Mucosa of stomach (tissue), 1 donor: ENCODE measurements at regions not wholly inside any gene's neighbourhood (a gene's known extent, or its start where the extent isn't known, plus 50 kb on each side); places are given as distances from the start of the nearest gene placed in this dataset.
"Not testable (repeated sequence)": the region's sequence is repeated elsewhere in the genome, so short reads cannot be mapped to it uniquely, and the experiment has no call there.

Experiments
- H3K27me3 ChIP-seq: one replicate; pipeline ENCODE4 v1.7.0; 2013; ENCODE audit warnings: mild to moderate bottlenecking, low read length; ENCODE audit not compliant: control insufficient read depth, insufficient read depth
- H3K36me3 ChIP-seq: one replicate; pipeline ENCODE4 v1.7.0; 2013; ENCODE audit warnings: low read length; ENCODE audit not compliant: control insufficient read depth, insufficient read depth
- H3K4me1 ChIP-seq: one replicate; pipeline ENCODE4 v1.7.0; 2013; ENCODE audit warnings: mild to moderate bottlenecking, low read length; ENCODE audit not compliant: control insufficient read depth, insufficient read depth
- H3K4me3 ChIP-seq: one replicate; pipeline ENCODE4 v1.7.0; 2013; ENCODE audit warnings: low read length
- H3K9ac ChIP-seq: one replicate; pipeline ENCODE4 v1.7.0; 2013; ENCODE audit warnings: mild to moderate bottlenecking, low read length, moderate library complexity
- H3K9me3 ChIP-seq: one replicate; pipeline ENCODE4 v1.7.0; 2013; ENCODE audit warnings: mild to moderate bottlenecking, low read length, moderate library complexity; ENCODE audit not compliant: control insufficient read depth
- donor health status: Pancreatic carcinoma.

DNA sequence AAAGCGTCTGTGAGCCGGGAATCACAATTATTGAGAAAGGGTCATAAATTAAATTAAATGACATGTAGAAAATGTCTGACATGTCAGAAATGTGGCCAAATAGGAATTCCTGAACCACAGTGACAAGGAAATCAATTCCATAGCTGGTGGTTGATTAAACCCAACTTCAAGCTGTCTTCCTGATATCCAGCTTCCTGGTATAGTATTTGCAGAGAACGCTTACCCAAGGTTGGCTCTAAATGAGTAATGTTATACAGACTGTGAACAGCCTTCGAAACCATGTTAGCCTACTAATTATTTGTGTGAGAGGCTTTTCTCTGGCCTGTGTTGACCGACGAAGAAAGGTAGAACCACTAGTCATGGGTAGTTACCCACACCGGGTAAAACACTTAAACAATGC lies 347.2 kb downstream of the RFC3 start:
- H3K36me3 ChIP-seq = no peaks in the 10 kb centered on the region

DNA sequence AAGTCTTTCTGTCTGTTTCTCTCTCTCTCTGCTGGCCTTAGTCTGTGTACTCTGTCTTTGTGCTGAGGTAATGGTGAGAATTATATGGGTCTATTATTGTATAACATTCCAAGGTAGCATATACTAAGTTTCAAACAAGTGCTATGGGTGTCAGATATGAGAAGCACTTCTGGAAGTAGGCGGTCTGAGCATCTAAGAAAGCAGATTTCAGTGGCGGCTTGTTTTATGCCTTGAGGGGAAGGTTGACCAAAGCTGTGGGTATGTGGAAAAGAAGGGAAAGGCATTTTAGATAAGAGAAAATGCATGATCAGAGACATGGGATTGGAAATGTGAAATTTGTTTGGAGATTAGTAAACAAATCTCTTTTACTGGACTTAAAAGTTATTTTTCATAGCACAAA lies 348.5 kb downstream of the RFC3 start:
- H3K27me3 ChIP-seq = no peaks in the 10 kb centered on the region
- H3K9me3 ChIP-seq = no peaks in the 10 kb centered on the region
- H3K9ac ChIP-seq = no peak overlapping the region
- H3K4me1 ChIP-seq = peaks cover 31% of the 10 kb centered on the region
- H3K36me3 ChIP-seq = no peaks in the 10 kb centered on the region
- H3K4me3 ChIP-seq = no peak overlapping the region

More for the DNA sequence above, 347.2 kb downstream of the RFC3 start:
- Histone ChIP-seq H3K27me3 (no peaks in the 10 kb centered on the region), H3K4me3 (no peak overlapping the region), H3K4me1 (peaks cover 39% of the 10 kb centered on the region), H3K9ac (no peak overlapping the region), H3K9me3 (no peaks in the 10 kb centered on the region)

DNA sequence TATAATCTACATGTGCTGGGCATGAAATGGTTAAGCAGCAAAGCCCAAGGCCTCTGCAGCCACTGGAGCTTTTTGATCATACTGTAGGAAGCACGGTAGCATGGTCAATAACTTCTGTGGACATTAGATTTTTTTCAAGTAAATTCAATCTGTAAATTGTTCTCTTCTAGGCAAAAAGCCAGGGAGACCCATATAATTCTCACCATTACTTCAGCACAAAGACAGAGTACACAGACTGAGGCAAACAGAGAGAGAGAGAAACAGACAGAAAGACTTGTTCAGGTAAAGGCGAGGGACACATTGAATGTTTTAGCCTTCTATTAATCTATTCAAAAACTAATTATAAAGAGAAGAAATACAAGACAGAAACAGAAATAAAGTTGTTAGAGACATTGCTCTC lies 349.4 kb downstream of the RFC3 start:
- Histone ChIP-seq H3K27me3 (no peaks in the 10 kb centered on the region), H3K9me3 (no peaks in the 10 kb centered on the region), H3K36me3 (no peaks in the 10 kb centered on the region), H3K4me1 (peaks cover 25% of the 10 kb centered on the region), H3K4me3 (no peak overlapping the region), H3K9ac (no peak overlapping the region)

DNA sequence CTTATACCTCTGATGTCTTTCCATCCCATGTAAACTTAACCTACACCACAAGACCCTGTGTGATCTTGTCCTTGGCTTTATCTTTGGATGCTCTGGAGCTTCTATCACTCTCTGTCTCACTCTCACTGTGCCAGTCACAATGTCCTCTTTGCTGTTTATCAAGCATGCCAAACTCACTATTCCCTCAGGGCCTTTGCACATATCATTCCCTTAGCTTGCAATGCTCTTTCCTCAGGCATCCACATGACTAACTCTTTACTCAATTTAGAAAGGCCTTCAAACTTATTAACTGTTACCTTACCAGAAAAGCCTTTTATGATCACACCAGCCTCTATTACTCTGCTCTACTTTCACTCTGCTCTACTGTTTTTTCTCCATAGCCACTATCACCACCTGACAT lies 354.1 kb downstream of the RFC3 start:
- Histone ChIP-seq H3K9ac (no peak overlapping the region), H3K36me3 (no peaks in the 10 kb centered on the region), H3K27me3 (peaks cover 4% of the 10 kb centered on the region), H3K4me1 (no peaks in the 10 kb centered on the region), H3K4me3 (no peak overlapping the region), H3K9me3 (no peaks in the 10 kb centered on the region)

DNA sequence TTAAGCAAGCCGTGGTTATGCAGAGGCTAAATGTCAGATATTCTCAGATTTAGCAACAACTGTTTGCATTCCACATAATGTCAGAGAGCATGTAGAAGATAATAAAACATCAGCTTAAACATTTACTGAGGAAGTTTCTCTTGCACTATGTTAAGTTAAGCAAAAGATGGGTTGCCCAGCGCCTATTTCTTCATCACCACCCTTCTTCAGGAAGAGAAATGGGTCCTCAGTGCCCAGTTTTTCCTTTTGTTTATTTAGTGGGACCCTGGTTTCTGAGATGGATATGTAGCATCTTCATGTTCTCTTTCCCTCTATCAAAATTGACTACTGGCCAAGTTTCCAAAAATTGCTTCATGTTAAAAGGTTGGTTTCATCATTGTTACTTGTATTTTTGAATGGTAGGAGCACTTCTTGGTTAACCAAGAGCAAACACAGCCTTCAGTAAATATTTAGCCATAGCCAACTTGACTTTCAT lies 356.8 kb downstream of the RFC3 start:
- H3K4me3 ChIP-seq = no peak overlapping the region
- H3K4me1 ChIP-seq = no peaks in the 10 kb centered on the region
- peaks cover 4% of the 10 kb centered on the region for H3K27me3 ChIP-seq
- no peak overlapping the region for H3K9ac ChIP-seq
- no peaks in the 10 kb centered on the region for H3K36me3 ChIP-seq
- H3K9me3 ChIP-seq = no peaks in the 10 kb centered on the region

DNA sequence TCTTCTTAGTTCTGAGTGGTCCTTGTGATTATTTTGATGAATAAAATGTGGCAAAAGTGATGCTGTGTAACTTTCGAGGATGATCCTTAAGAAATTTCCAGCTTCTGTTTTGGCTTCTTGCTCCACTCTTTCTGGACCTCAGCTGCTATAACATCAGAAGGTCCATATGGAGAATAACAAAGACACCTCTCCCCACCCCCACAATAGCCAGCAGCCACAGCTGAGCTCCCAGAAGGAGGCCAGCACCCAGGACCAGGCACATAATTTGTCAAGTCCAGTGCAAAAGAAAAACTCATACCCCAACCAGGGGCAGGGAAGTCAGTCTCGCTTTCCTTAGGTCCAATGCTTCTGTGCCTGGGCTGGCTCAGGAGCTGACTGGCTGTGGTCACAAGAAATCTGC lies 357.6 kb downstream of the RFC3 start:
- no peak overlapping the region for H3K4me3 ChIP-seq
- H3K4me1 ChIP-seq = no peaks in the 10 kb centered on the region
- peaks cover 4% of the 10 kb centered on the region for H3K27me3 ChIP-seq
- H3K9ac ChIP-seq = no peak overlapping the region
- H3K36me3 ChIP-seq = no peaks in the 10 kb centered on the region
- no peaks in the 10 kb centered on the region for H3K9me3 ChIP-seq

DNA sequence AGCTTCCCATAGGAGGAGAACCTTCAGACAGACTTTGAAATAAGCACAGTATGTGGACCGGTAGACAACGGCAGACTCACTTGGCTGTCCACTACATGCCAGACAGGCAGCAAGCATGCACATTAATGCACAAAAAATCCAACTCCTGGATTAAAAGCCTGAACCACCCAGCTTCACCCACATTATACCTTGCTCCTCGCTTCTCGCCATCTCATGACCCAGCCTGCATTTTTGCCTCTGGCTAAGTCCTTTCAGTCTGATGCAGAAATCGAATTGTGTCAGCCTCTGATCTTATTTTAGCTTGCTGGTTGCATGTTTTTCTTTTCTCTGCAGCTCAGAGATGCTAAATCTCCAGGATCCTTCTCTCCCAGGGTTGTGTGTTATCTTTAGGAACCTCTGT lies 358.7 kb downstream of the RFC3 start:
- Histone ChIP-seq H3K9ac (no peak overlapping the region), H3K4me3 (no peak overlapping the region), H3K36me3 (no peaks in the 10 kb centered on the region), H3K4me1 (no peaks in the 10 kb centered on the region), H3K27me3 (peaks cover 4% of the 10 kb centered on the region), H3K9me3 (no peaks in the 10 kb centered on the region)

DNA sequence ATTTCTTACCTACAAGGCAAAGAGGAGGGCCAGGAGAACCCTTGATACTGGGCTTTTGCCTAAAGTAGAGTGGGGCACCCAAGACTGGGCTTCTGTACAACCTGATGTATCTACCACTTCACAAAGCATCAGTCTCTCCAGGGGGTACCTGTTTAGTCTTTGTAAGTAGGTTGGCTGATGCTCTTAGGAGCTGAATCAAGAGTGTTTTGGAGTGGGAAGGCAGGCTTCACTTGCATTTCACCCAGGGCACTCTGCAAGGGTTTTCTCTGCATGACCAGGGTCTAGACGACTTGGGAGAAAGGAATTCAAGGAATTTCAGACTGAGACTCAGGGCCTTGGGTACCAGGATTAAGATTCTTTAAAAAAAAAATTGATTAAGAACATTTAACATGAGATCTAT lies 361.5 kb downstream of the RFC3 start:
- no peak overlapping the region for H3K4me3 ChIP-seq
- H3K27me3 ChIP-seq = peaks cover 4% of the 10 kb centered on the region
- no peaks in the 10 kb centered on the region for H3K4me1 ChIP-seq
- no peak overlapping the region for H3K9ac ChIP-seq
- no peaks in the 10 kb centered on the region for H3K36me3 ChIP-seq
- no peaks in the 10 kb centered on the region for H3K9me3 ChIP-seq

DNA sequence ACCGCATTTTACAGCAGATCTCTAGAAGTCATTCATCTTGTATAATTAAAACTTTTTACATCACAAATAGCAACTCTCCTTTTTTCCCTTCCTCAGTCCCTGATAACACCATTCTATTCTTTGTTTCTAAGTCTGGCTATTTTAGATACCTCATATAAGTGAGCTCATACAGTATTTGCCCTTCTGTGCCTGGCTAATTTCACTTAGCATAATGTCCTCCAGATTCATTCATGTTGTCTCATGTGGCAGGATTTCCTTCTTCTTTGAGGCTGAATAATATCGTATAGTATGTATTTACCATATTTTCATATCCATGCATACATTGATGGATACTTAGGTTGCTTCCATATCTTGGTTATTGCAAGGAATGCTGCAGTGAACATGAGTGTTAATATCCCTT lies 362.0 kb downstream of the RFC3 start:
- no peak overlapping the region for H3K4me3 ChIP-seq
- no peak overlapping the region for H3K9ac ChIP-seq
- no peaks in the 10 kb centered on the region for H3K9me3 ChIP-seq
- no peaks in the 10 kb centered on the region for H3K4me1 ChIP-seq
- H3K27me3 ChIP-seq = peaks cover 4% of the 10 kb centered on the region
- no peaks in the 10 kb centered on the region for H3K36me3 ChIP-seq

DNA sequence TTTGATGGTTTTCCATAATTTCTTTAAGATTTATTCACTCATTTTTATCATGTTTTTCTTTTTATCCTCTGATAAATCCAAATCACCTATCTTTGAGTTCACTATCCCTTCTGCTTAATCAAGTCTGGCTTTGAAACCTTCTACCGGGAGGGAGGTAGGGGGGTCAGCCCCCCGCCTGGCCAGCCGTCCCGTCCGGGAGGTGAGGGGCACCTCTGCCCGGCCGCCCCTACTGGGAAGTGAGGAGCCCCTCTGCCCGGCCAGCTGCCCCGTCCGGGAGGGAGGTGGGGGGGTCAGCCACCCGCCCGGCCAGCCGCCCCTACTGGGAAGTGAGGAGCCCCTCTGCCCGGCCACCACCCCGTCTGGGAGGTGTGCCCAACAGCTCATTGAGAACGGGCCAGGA lies 363.3 kb downstream of the RFC3 start:
- H3K4me1 ChIP-seq, H3K4me3 ChIP-seq, H3K36me3 ChIP-seq, H3K27me3 ChIP-seq, H3K9ac ChIP-seq, H3K9me3 ChIP-seq: not testable (repeated sequence)

DNA sequence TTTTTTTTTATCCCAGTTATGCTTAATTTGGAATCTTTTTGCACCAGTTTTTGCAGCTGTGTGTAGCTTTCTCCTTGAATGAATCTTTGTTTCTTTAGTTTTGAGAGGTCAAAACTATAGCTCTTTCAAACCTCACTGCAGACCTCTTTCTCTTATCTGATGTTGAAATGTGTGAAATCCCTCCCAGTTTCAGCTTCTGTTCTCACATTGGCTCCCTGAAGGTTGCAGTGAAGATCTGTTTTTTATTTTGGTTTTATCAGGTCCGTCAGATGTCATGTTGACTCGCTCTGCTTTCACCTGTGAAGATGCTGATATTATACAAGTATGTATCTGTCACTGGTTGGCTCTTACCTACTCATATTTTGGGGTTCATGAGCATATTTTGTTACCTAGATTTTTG lies 372.0 kb downstream of the RFC3 start:
- Histone ChIP-seq H3K27me3 (no peaks in the 10 kb centered on the region), H3K36me3 (no peaks in the 10 kb centered on the region), H3K4me1 (no peaks in the 10 kb centered on the region), H3K9me3 (no peaks in the 10 kb centered on the region), H3K9ac (no peak overlapping the region), H3K4me3 (no peak overlapping the region)

DNA sequence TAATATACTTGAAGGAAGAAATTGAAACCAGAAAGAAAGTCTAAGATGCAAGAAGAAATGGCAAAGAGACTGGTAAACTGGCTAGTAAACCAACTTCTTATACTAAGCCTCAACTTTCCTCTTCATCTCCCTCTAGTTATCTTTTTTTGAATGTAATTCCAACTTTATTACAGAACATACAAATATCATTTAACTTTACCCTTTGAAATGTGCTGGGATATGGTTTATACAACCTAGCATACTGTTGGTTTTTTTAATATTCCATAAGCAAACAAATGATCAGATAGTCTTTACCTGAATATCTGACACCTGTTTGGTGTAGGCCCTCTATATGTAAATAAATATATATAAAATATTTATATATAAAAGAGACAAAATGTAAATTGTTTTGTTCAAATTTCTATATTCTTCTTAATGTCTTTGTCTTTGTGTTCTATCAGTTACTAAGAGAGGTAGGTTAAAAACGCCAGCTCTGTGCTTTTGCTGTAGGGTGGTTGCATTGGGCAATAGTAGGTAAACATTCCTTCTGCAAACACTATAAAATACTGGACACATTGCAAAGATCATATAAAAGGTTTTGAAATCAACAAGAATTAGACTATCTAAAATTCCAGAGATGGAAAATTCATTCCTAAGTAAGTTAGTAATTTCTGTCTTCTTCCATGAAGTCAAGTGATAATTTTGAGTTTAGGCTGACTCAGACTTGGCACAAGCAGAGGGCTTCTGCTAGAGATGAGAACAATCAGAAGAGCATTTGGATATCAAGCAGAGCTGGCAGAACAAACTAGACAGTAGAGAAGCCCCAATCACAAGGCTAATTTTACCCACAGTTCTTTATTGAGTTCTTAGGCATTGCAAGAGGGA lies 383.3 kb downstream of the RFC3 start:
- Histone ChIP-seq H3K9me3 (no peaks in the 10 kb centered on the region), H3K36me3 (no peaks in the 10 kb centered on the region), H3K4me1 (no peaks in the 10 kb centered on the region), H3K9ac (no peak overlapping the region), H3K4me3 (no peak overlapping the region), H3K27me3 (no peaks in the 10 kb centered on the region)

DNA sequence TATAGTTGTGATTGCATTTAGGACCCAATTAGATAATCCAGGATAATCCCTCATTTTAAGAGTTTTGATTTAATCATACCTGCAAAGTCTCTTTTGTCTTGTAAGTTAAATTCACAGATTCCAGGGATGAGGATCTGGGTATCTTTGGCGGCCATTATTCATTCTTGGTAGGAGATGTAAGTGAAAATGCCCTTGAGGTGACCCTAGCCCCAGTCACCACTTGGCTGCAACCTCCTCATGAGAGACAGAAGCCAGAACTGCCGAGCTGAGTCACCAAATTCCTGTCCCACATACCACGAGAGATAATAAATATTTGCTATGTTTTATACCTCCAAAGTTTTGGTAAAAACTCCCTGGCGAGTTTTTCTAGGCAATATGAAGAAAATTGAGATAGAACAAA lies 389.4 kb downstream of the RFC3 start:
- H3K9ac ChIP-seq = no peak overlapping the region
- no peak overlapping the region for H3K4me3 ChIP-seq
- no peaks in the 10 kb centered on the region for H3K36me3 ChIP-seq
- H3K9me3 ChIP-seq = no peaks in the 10 kb centered on the region
- no peaks in the 10 kb centered on the region for H3K27me3 ChIP-seq
- no peaks in the 10 kb centered on the region for H3K4me1 ChIP-seq
